ENCODE measurements at regions not wholly inside any gene's neighbourhood (a gene's known extent, or its start where the extent isn't known, plus 50 kb on each side); places are given as distances from the start of the nearest gene placed in this dataset.
A peak's percentile ranks its signal among the peaks of the same experiment; 100 is the strongest.

GRCh38 chr18:2035056-2035455 is 536.2 kb downstream of the METTL4 start:
- no peak for DNase-seq (ENCODE audit: low read depth in 2 of 2)

- DNase-seq (ENCODE audit: low read depth in 2 of 2): no peak
Measured at GRCh38 chr18:2036086-2036485, 535.2 kb downstream of the METTL4 start.

DNA sequence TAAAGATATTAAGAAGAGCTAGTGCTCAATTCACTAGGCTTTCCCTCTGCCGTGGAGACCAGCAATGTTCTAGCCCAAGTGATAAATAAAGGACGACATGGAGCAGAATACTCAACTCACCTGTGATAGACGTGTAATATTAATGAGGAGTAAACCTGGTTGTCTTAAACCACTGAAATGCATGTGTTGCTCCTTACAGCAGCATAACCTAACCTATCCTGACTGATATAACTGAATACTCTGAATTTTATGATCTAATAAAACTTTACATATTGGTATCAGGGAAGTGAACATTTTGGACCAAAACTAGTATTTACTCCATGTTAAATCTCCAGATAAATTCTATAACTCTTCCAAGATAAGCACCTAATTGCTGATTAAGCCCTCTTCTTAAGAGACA is 531.0 kb downstream of the METTL4 start:
- no peak for DNase-seq (ENCODE audit: low read depth in 2 of 2)

GRCh38 chr18:2049986-2050385 is 521.3 kb downstream of the METTL4 start:
- DNase-seq (ENCODE audit: low read depth in 2 of 2): no peak

DNA sequence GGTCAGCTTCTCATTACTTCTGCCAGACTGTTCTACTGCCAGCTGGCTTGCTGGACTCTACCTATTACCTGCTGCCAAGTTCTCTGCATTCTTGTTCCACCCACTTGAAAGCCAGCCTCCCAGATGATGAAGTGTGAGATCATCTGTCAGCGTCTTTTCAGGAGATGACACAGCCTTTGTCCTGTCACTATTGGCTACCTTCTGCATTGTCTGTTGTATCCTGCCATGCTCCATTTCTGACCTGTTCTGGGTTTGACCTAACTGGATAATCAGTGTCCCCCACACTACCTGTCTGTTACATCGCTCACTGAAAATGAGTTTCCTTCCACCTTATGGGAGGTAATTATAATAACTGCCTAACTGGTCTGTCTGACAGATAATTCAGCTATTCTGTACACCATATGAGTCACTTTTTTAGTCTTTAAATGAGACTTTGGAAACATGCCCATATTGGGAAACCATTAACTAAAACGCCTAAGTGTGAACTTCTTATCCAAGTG is 520.6 kb downstream of the METTL4 start:
- DNase-seq (ENCODE audit: low read depth in 2 of 2): no peak

DNA sequence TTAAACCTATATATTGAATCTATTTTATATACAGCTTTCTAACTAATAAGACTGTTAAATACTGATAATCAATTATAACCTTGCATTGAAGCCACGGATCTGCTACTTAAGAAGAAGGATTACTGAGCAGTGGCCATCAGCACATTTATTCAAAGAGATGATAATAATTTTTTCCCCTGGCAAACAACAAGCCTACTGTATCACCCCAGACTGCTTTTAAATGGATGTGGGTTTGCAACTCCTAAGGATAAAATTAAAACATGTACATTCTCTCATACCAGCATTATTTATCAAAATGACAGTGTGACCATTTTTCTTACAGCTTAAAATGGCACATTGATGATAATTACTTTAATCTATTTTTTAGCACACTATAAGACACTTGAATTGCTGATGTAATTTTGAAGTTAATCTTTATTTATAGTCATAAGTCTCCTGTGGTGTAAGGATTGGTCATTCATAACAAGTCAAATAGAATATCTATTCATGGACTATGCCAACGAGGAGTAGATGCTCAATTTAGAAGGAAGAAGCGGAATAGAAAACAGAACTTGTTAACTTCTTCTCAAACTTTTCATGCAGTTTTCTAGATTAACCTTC is 517.7 kb downstream of the METTL4 start:
- no peak for DNase-seq (ENCODE audit: low read depth in 2 of 2)

DNA sequence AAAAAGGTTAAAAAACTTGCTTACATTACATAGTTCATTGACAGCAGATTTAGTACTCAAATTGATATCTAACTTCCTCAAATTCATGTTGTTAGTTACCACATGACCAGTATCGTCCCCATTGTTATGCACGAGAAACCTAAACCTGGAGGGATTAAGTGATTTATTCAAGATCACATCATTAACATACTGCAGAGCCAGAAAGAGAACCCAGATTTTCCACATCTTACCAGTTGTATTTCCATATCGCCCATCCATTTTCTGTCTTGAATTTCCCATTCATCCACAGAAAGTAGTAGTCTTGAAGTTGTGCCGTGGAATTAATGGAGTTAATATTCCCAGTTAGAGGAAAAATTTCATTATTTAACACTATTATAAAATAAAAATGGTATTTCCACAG is 512.0 kb downstream of the METTL4 start:
- no peak for DNase-seq (ENCODE audit: low read depth in 2 of 2)

- no peak for DNase-seq (ENCODE audit: low read depth in 2 of 2)
Measured at GRCh38 chr18:2060086-2060485, 511.2 kb downstream of the METTL4 start.

DNA sequence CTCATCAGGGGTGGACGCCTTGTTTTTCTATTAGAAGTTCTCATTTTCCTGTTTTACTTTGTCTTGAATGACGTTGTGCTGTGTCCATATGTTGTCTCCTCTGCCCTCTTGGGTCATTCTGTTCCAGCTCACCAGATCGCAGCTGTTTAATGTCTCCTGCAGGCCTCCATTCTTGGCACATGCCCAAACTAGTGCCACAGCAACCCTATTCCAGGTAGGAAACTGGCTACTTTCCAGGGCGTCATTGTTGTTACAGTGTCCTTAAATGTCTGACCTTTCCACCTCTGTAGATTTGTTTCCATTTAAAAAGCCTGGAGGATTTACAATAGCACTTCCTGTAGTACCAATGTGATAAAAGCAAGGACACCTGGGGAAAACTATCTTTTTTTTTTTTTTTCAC is 500.7 kb downstream of the METTL4 start:
- DNase-seq (ENCODE audit: low read depth in 2 of 2): no peak

- DNase-seq (ENCODE audit: low read depth in 2 of 2): no peak
Measured at GRCh38 chr18:2075499-2075898, 495.8 kb downstream of the METTL4 start.

DNA sequence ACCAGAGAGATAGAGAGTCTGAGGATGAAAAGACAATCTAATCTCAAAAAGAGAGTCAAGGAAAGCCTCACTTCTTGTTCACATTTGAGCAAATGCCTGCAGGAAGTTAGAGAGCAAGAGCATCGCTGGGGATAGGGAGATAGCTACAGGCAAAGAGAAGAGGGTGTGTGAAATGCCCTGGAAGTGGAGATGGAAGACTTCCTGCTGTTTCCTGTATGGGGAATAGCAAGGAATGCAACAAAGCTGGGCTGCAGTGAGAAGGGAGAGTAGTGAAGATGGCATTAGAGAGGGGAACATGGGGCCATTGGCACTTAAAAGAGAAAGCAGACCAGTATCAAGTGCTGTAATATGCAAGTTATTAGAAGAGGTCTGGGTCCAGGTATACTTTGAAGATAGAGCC is 488.6 kb downstream of the METTL4 start:
- DNase-seq (ENCODE audit: low read depth in 2 of 2): no peak

DNA sequence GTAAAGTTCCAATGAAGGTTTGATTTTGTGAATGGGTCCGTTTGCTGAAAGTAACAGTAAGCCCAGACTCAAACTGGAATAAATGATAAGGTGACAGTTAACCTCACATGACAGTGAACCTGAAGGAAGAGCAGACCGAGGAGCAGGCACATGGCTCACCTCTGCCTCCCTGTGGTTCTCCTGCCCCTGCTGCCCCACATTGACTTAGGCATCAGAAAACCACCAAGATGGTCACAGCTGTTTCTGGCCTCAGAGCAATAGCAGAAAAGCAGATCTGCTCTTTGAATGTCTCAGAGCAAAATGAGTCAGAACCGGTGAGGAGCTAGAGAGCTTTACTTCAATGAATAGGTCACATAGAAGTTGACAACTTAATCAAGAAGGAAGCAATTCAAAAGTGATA is 487.6 kb downstream of the METTL4 start:
- no peak for DNase-seq (ENCODE audit: low read depth in 2 of 2)

- DNase-seq (ENCODE audit: low read depth in 2 of 2): no peak
Measured at GRCh38 chr18:2086439-2086838, 484.9 kb downstream of the METTL4 start.

- no peak for DNase-seq (ENCODE audit: low read depth in 2 of 2)
Measured at GRCh38 chr18:2087877-2088673, 483.2 kb downstream of the METTL4 start.

DNA sequence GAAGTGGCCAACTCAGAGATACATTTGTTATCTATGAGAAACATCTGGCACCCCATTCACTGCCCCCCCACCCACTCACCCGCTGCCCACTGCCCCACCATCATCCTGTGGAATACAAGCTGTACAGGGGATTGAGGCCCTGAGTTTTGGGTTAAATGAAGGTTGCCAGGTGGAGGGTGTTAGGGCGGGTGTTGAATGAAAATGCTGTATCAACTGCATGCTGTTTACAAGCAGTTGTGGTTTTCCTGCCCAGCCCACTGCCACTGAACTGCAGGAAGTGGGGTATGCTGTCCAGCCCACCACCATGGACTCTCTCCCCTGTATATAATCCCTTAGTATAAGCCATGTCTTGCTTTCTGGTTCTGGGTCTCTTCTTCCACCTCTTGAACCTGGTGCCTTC is 481.9 kb downstream of the METTL4 start:
- no peak for DNase-seq (ENCODE audit: low read depth in 2 of 2)

DNA sequence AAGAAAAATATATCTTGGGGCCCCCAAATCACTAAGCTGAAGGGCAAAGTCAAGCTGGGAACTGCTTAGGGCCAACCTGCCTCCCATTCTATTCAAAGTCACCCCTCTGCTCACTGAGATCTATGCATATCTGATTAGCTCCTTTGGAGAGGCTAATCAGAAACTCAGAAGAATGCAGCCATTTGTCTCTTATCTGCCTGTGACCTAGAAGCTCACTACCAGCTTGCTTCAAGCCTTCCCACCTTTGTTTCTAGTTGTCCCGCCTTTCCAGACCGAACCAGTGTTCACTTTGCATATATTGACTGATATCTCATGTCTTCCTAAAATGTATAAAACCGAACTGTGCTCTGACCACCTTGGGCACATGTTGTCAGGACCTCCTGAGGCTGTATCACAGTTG is 479.4 kb downstream of the METTL4 start:
- DNase-seq (ENCODE audit: low read depth in 2 of 2): no peak

- DNase-seq (ENCODE audit: low read depth in 2 of 2): no peak
Measured at GRCh38 chr18:2096551-2096950, 474.8 kb downstream of the METTL4 start.

DNA sequence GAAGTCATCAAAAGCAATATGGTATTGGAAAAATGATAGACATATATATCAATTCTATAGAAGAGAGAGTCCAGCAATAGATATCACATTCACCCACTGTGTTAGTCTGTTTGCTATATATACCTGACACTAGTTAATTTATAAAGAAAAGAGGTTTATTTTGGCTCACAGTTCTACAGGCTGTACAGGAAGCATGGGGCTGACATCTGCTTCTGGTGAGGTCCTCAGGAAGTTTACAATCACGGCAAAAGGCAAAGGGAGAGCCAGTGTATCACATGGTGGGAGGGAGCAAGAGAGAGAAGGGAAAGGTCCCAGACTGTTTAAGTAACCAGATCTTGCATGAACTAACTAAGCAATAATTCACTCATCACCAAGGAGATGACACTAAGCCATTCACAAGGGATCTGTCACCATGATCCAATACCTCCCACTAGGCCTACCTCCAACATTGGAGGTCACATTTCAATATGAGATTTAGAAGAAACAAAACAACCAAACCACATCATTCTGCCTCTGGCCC is 470.6 kb downstream of the METTL4 start:
- no peak for DNase-seq (ENCODE audit: low read depth in 2 of 2)

DNA sequence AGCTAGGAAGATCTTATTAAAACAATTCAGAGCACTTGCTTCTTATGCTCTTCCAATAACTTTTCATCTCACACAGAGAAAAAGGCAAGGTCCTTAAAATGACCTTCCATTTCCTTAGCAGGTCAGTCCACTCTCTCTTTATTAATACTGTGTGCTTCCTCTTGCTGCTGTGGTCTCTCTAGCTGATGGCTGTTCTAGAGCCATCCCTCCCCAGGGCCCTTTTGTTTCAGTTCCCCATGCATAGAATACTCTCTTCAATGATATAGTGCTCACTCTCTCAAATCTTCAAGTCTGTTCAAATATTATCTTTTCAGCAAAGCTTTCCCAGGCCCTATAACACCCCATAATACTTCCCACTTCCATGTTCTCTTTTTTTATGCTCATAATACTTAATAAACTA is 469.3 kb downstream of the METTL4 start:
- no peak for DNase-seq (ENCODE audit: low read depth in 2 of 2)

GRCh38 chr18:2103299-2103698 is 468.0 kb downstream of the METTL4 start:
- no peak for DNase-seq (ENCODE audit: low read depth in 2 of 2)

GRCh38 chr18:2104620-2105462 is 466.5 kb downstream of the METTL4 start:
- DNase-seq (ENCODE audit: low read depth in 2 of 2): peak; percentile 16 to 51

DNA sequence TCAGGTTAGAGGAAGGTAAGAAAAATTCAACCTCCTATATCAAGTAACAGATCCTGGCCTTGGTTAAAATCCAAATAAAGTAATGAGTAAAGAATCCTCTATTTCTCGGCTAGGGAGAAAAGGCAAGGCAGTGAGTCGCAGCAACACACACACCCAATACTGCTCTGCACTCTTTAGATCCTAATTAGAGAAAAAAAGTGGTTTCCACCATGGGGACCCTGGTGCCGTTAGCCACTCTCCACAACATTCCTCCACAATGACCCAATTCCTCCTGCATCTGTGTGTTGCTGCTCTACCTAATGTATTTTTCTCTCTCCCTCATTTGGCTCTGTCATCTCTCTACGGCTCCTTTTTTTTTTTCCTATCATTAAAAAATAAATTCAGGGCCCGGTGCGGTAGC is 462.7 kb downstream of the METTL4 start:
- no peak for DNase-seq (ENCODE audit: low read depth in 2 of 2)
